GF-D8 (cell line): ENCODE measurements at regions not wholly inside any gene's neighbourhood (a gene's known extent, or its start where the extent isn't known, plus 50 kb on each side); places are given as distances from the start of the nearest gene placed in this dataset.

Experiments used
- DNase-seq: peaks from one replicate; lab custom pipeline; 2025; lab: John Stamatoyannopoulos, UW

GRCh38 chr18:28406533-28406932 lies 229.6 kb upstream of the CDH2 start:
- no peak for DNase-seq

- DNase-seq = no peak
These were observed 227.8 kb upstream of the CDH2 start for GRCh38 chr18:28404694-28405093.

GRCh38 chr18:28399781-28400362 lies 222.9 kb upstream of the CDH2 start:
- no peak for DNase-seq

- no peak for DNase-seq
These were observed 221.5 kb upstream of the CDH2 start for GRCh38 chr18:28398471-28398870.

- no peak for DNase-seq
These were observed 213.1 kb upstream of the CDH2 start for GRCh38 chr18:28390022-28390421.

GRCh38 chr18:28382215-28382879 lies 205.4 kb upstream of the CDH2 start:
- no peak for DNase-seq

GRCh38 chr18:28372186-28372585 lies 195.3 kb upstream of the CDH2 start:
- no peak for DNase-seq

- DNase-seq = no peak
These were observed 189.7 kb upstream of the CDH2 start for GRCh38 chr18:28366676-28367075.

GRCh38 chr18:28365411-28365831 lies 188.5 kb upstream of the CDH2 start:
- no peak for DNase-seq

GRCh38 chr18:28363124-28363523 lies 186.2 kb upstream of the CDH2 start:
- DNase-seq = no peak

- no peak for DNase-seq
These were observed 182.2 kb upstream of the CDH2 start for GRCh38 chr18:28359176-28359575.

GRCh38 chr18:28357766-28358401 lies 181.0 kb upstream of the CDH2 start:
- DNase-seq = no peak

- DNase-seq = no peak
These were observed 173.9 kb upstream of the CDH2 start for GRCh38 chr18:28350821-28351220.

- DNase-seq = no peak
These were observed 165.3 kb upstream of the CDH2 start for GRCh38 chr18:28342231-28342630.

GRCh38 chr18:28338316-28338715 lies 161.4 kb upstream of the CDH2 start:
- no peak for DNase-seq

GRCh38 chr18:28334516-28334915 lies 157.6 kb upstream of the CDH2 start:
- no peak for DNase-seq

GRCh38 chr18:28332071-28332470 lies 155.1 kb upstream of the CDH2 start:
- DNase-seq = no peak

- no peak for DNase-seq
These were observed 154.6 kb upstream of the CDH2 start for GRCh38 chr18:28331551-28331950.

- no peak for DNase-seq
These were observed 136.7 kb upstream of the CDH2 start for GRCh38 chr18:28313602-28314001.

GRCh38 chr18:28288784-28289183 lies 111.9 kb upstream of the CDH2 start:
- DNase-seq = no peak

- no peak for DNase-seq
These were observed 110.2 kb upstream of the CDH2 start for GRCh38 chr18:28287146-28287545.

- DNase-seq = no peak
These were observed 107.2 kb upstream of the CDH2 start for GRCh38 chr18:28284132-28284531.

GRCh38 chr18:28281400-28281799 lies 104.5 kb upstream of the CDH2 start:
- DNase-seq = no peak

GRCh38 chr18:28269750-28270149 lies 92.8 kb upstream of the CDH2 start:
- DNase-seq = no peak
